Karpas-422 (cell line): ENCODE measurements at regions not wholly inside any gene's neighbourhood (a gene's known extent, or its start where the extent isn't known, plus 50 kb on each side); places are given as distances from the start of the nearest gene placed in this dataset.
"Not testable (repeated sequence)": the region's sequence is repeated elsewhere in the genome, so short reads cannot be mapped to it uniquely, and the experiment has no call there.

Source experiments
- DNase-seq: peaks from one replicate; pipeline ENCODE4 v3.0.0-alpha.2; 2015
- H2AFZ ChIP-seq: fragments of 200-600 bp; sonication (generic); 2 replicates; pipeline ENCODE4 v1.6.1; 2014; ENCODE audit warnings: antibody characterized with exemption, low read length, mixed read lengths
- H3K27ac ChIP-seq: fragments of 200-600 bp; sonication (generic); 2 replicates; pipeline ENCODE4 v1.5.1; 2014; ENCODE audit warnings: mild to moderate bottlenecking, low read length, moderate library complexity
- H3K27me3 ChIP-seq: fragments of 200-600 bp; sonication (generic); 2 replicates; pipeline ENCODE4 v1.6.1; 2014; ENCODE audit warnings: low read length, mixed read lengths
- H3K36me3 ChIP-seq: fragments of 200-600 bp; sonication (generic); 2 replicates; pipeline ENCODE4 v1.6.1; 2014; ENCODE audit warnings: low read length, mixed read lengths; ENCODE audit not compliant: insufficient read depth
- H3K4me1 ChIP-seq: fragments of 200-600 bp; sonication (generic); 2 replicates; pipeline ENCODE4 v1.6.1; 2014; ENCODE audit warnings: mild to moderate bottlenecking, low read length, mixed read lengths
- H3K4me2 ChIP-seq: fragments of 200-600 bp; sonication (generic); 2 replicates; pipeline ENCODE4 v1.6.1; 2014; ENCODE audit warnings: low read length, low read depth, mild to moderate bottlenecking; ENCODE audit not compliant: poor library complexity, severe bottlenecking
- H3K4me3 ChIP-seq: fragments of 200-600 bp; sonication (generic); 2 replicates; pipeline ENCODE4 v1.5.1; 2014; ENCODE audit warnings: mild to moderate bottlenecking, antibody characterized with exemption, low read length, mixed read lengths
- H3K79me2 ChIP-seq: fragments of 200-600 bp; sonication (generic); 2 replicates; pipeline ENCODE4 v1.6.1; 2014; ENCODE audit warnings: mild to moderate bottlenecking, low read length, mixed read lengths
- H3K9ac ChIP-seq: fragments of 200-600 bp; sonication (generic); 2 replicates; pipeline ENCODE4 v1.6.0; 2014; ENCODE audit warnings: low read length
- H3K9me2 ChIP-seq: fragments of 200-600 bp; sonication (generic), shearing (Covaris generic); replicated peaks from 2 replicates; pipeline ENCODE4 v1.6.0; 2014; ENCODE audit warnings: mild to moderate bottlenecking, low read length, moderate library complexity; ENCODE audit not compliant: insufficient read depth
- H3K9me3 ChIP-seq: fragments of 300-700, 200-600 bp; sonication (generic); 2 replicates; pipeline ENCODE4 v1.6.1; 2014; ENCODE audit warnings: low read length, mixed read lengths
- H4K20me1 ChIP-seq: fragments of 200-600 bp; sonication (generic); 2 replicates; pipeline ENCODE4 v1.6.1; 2014; ENCODE audit warnings: mild to moderate bottlenecking, antibody characterized with exemption, low read length, low read depth; ENCODE audit not compliant: insufficient read depth

- DNase-seq = no peak
- no peaks in the 10 kb centered on the region for H3K9me2 ChIP-seq
Measured at GRCh38 chr4:52202251-52202779, 151.2 kb downstream of the SPATA18 start.

GRCh38 chr4:52202931-52203330 lies 151.8 kb downstream of the SPATA18 start:
- Histone ChIP-seq H4K20me1 (no peaks in the 10 kb centered on the region), H3K27me3 (no peaks in the 10 kb centered on the region), H3K27ac (no peak overlapping the region), H2AFZ (no peak overlapping the region), H3K36me3 (no peaks in the 10 kb centered on the region), H3K4me2 (no peak overlapping the region), H3K9me2 (no peaks in the 10 kb centered on the region), H3K9ac (no peak overlapping the region), H3K79me2 (no peaks in the 10 kb centered on the region), H3K4me3 (no peak overlapping the region), H3K4me1 (peaks cover 9% of the 10 kb centered on the region), H3K9me3 (no peaks in the 10 kb centered on the region)
- DNase-seq = no peak

More at GRCh38 chr4:52202251-52202779, 151.2 kb downstream of the SPATA18 start:
- H3K4me2 ChIP-seq = no peak overlapping the region
- H3K4me3 ChIP-seq = no peak overlapping the region
- no peaks in the 10 kb centered on the region for H3K36me3 ChIP-seq
- no peaks in the 10 kb centered on the region for H4K20me1 ChIP-seq
- H3K4me1 ChIP-seq = peaks cover 9% of the 10 kb centered on the region
- no peak overlapping the region for H3K27ac ChIP-seq
- no peak overlapping the region for H3K9ac ChIP-seq
- no peaks in the 10 kb centered on the region for H3K9me3 ChIP-seq
- H2AFZ ChIP-seq = no peak overlapping the region
- H3K27me3 ChIP-seq = no peaks in the 10 kb centered on the region
- no peaks in the 10 kb centered on the region for H3K79me2 ChIP-seq

GRCh38 chr4:52203351-52203750 lies 152.2 kb downstream of the SPATA18 start:
- Histone ChIP-seq H3K27ac (no peak overlapping the region), H3K27me3 (no peaks in the 10 kb centered on the region), H3K36me3 (no peaks in the 10 kb centered on the region), H3K9ac (no peak overlapping the region), H3K4me2 (no peak overlapping the region), H3K9me2 (no peaks in the 10 kb centered on the region), H3K4me1 (peaks cover 9% of the 10 kb centered on the region), H4K20me1 (no peaks in the 10 kb centered on the region), H3K79me2 (no peaks in the 10 kb centered on the region), H3K4me3 (no peak overlapping the region), H2AFZ (no peak overlapping the region), H3K9me3 (no peaks in the 10 kb centered on the region)
- no peak for DNase-seq

- Histone ChIP-seq H3K27ac (no peak overlapping the region), H4K20me1 (no peaks in the 10 kb centered on the region), H3K4me2 (no peak overlapping the region), H3K27me3 (no peaks in the 10 kb centered on the region), H3K79me2 (no peaks in the 10 kb centered on the region), H3K9me3 (no peaks in the 10 kb centered on the region), H2AFZ (no peak overlapping the region), H3K36me3 (no peaks in the 10 kb centered on the region), H3K4me3 (no peak overlapping the region), H3K9ac (no peak overlapping the region), H3K4me1 (peaks cover 9% of the 10 kb centered on the region), H3K9me2 (no peaks in the 10 kb centered on the region)
- DNase-seq = no peak
Measured at GRCh38 chr4:52204921-52205320, 153.8 kb downstream of the SPATA18 start.

- H3K9me3 ChIP-seq, H3K4me1 ChIP-seq, H3K27me3 ChIP-seq, H3K36me3 ChIP-seq, H3K9ac ChIP-seq, H3K79me2 ChIP-seq, H3K27ac ChIP-seq, H3K4me2 ChIP-seq, H3K9me2 ChIP-seq, H4K20me1 ChIP-seq, H3K4me3 ChIP-seq, DNase-seq, H2AFZ ChIP-seq: not testable (repeated sequence)
Measured at GRCh38 chr4:52207146-52207545, 156.0 kb downstream of the SPATA18 start.

- Histone ChIP-seq H3K9me2 (no peaks in the 10 kb centered on the region), H3K4me1 (no peaks in the 10 kb centered on the region), H3K4me3 (no peak overlapping the region), H3K36me3 (no peaks in the 10 kb centered on the region), H3K79me2 (no peaks in the 10 kb centered on the region), H3K27me3 (no peaks in the 10 kb centered on the region), H2AFZ (no peak overlapping the region), H3K27ac (no peak overlapping the region), H3K9ac (no peak overlapping the region), H3K4me2 (no peak overlapping the region), H3K9me3 (no peaks in the 10 kb centered on the region), H4K20me1 (no peaks in the 10 kb centered on the region)
- no peak for DNase-seq
Measured at GRCh38 chr4:52212702-52213101, 161.6 kb downstream of the SPATA18 start.

GRCh38 chr4:52231526-52231925 lies 180.4 kb downstream of the SPATA18 start:
- Histone ChIP-seq H3K9ac (no peak overlapping the region), H3K9me3 (no peaks in the 10 kb centered on the region), H3K79me2 (no peaks in the 10 kb centered on the region), H3K4me3 (no peak overlapping the region), H3K27ac (no peak overlapping the region), H3K27me3 (no peaks in the 10 kb centered on the region), H3K9me2 (no peaks in the 10 kb centered on the region), H3K4me2 (no peak overlapping the region), H2AFZ (no peak overlapping the region), H3K36me3 (no peaks in the 10 kb centered on the region), H3K4me1 (peaks cover 26% of the 10 kb centered on the region), H4K20me1 (no peaks in the 10 kb centered on the region)
- no peak for DNase-seq

- H3K4me2 ChIP-seq = peak overlapping the region; percentile 18
- no peak overlapping the region for H2AFZ ChIP-seq
- H3K27ac ChIP-seq = peak overlapping the region; percentile 72
- no peaks in the 10 kb centered on the region for H3K9me2 ChIP-seq
- H3K9me3 ChIP-seq = no peaks in the 10 kb centered on the region
- no peaks in the 10 kb centered on the region for H3K27me3 ChIP-seq
- no peak overlapping the region for H3K4me3 ChIP-seq
- DNase-seq = peak; percentile 81
- H3K79me2 ChIP-seq = no peaks in the 10 kb centered on the region
- peaks cover 37% of the 10 kb centered on the region for H3K4me1 ChIP-seq
- 0 out of 2 replicates have a peak overlapping the region, but pooled peaks have one; percentile 3 for H3K9ac ChIP-seq
- no peaks in the 10 kb centered on the region for H3K36me3 ChIP-seq
- H4K20me1 ChIP-seq = no peaks in the 10 kb centered on the region
Measured at GRCh38 chr4:52234561-52235440, 183.7 kb downstream of the SPATA18 start.
